Heart left ventricle (tissue), 16 donors: ENCODE measurements at regions not wholly inside any gene's neighbourhood (a gene's known extent, or its start where the extent isn't known, plus 50 kb on each side); places are given as distances from the start of the nearest gene placed in this dataset.
A peak's percentile ranks its signal among the peaks of the same experiment; 100 is the strongest.

Experiments used
- ATAC-seq, 4 donors: fragments of 200-7000 bp; cut with Tn5 transposase; one replicate each; pipeline ENCODE4 v1.9.1; 2020 to 2022; ENCODE audit warnings: moderate library complexity in 4 of 4, mild to moderate bottlenecking in 3 of 4, moderate number of reproducible peaks in 1 of 4
- DNase-seq, 5 donors: peaks; one replicate each; pipeline ENCODE4 v3.0.0-alpha.2; 2020
- H3K27ac ChIP-seq, 12 donors: fragments of 200-600 bp; sonication (generic) in 4 of 12; one replicate each; pipeline versions ENCODE4 v1.5.0 to v1.8.0; 2016 to 2022; ENCODE audit warnings: mild to moderate bottlenecking in 2 of 12
- H3K27me3 ChIP-seq, 9 donors: fragments of 200-600 bp; sonication (generic) in 2 of 9; one replicate each; pipeline versions ENCODE4 v1.5.1 to v1.8.0; 2016 to 2022; ENCODE audit warnings: mild to moderate bottlenecking in 3 of 9
- H3K36me3 ChIP-seq, 9 donors: fragments of 200-600 bp; sonication (generic) in 2 of 9; one replicate each; pipeline versions ENCODE4 v1.5.0 to v1.8.0; 2018 to 2022; ENCODE audit warnings: mild to moderate bottlenecking in 2 of 9
- H3K4me1 ChIP-seq, 12 donors: fragments of 200-600 bp; sonication (generic) in 4 of 12; one replicate each; pipeline versions ENCODE4 v1.5.0 to v1.8.0; 2016 to 2022; ENCODE audit warnings: mild to moderate bottlenecking in 3 of 12
- H3K4me3 ChIP-seq, 12 donors: fragments of 200-600 bp; sonication (generic) in 4 of 12; one replicate each; pipeline versions ENCODE4 v1.5.0 to v1.8.0; 2017 to 2022; ENCODE audit warnings: mild to moderate bottlenecking in 9 of 12, moderate library complexity in 4 of 12
- H3K9me3 ChIP-seq, 12 donors: fragments of 200-600 bp; sonication (generic) in 4 of 12; one replicate each; pipeline versions ENCODE4 v1.5.0 to v1.8.0; 2016 to 2022; ENCODE audit warnings: mild to moderate bottlenecking in 1 of 12
- POLR2A ChIP-seq, 2 donors: fragments of 450-650 bp; IDR thresholded peaks; one replicate each; pipeline ENCODE4 v1.6.1; 2017; ENCODE audit warnings: antibody characterized with exemption in 2 of 2, mild to moderate bottlenecking in 2 of 2, moderate library complexity in 2 of 2
- WGBS, 4 donors: extraction: QIAGEN DNeasy Blood & Tissue Kit in 2 of 4; methylation state at CpG; one replicate each; pipeline versions ENCODE4 v1.1.5 to v1.1.7; 2013 to 2018; 5-methylcytosine and 5-hydroxymethylcytosine counted together
- intact Hi-C, 10 donors: fragments of 100-400 bp; cut with DNase I; formaldehyde crosslinking; loops; one replicate each; pipeline versions ENCODE4 v1.11.1 to v1.14.2; 2022
- TF ChIP-seq, protein P1 (sequence below), 12 donors: fragments of 200-600 bp; sonication (generic) in 4 of 12; IDR thresholded peaks; one replicate each; pipeline versions ENCODE4 v1.5.0 to v1.8.0; 2018 to 2022; ENCODE audit warnings: antibody characterized with exemption in 12 of 12, mild to moderate bottlenecking in 5 of 12
- donor health status: ischemic (EF 13 %, LVEDD 7.1; RV severe dilation, severe dysfunction).
- donor health status: healthy with polysubstance abuse.
- donor health status: DM: no; HTN: yes; CAD: no.
- donor health status: DM: no; HTN: no; CAD: no.
- donor health status: ischemic (EF 25% LVEDD 6.9; RV normal size, moderate dysfunction).
- donor health status: ischemic (EF 25% LVEDD 5.7; RV mildly dilated, moderate dysfunction).
- donor health status: healthy.
- donor health status: DM: yes; HTN: yes; CAD: no.
- donor health status: ischemic (EF 35%, LVEDD 5.7; RV mildly dilated, moderate dysfunction).
- donor health status: nonischemic (EF 11% LVEDD 7.7; RV severe dilation, severe dysfunction).
- donor health status: DM: yes; HTN: yes; CAD: no.
- donor health status: PGD.
- donor health status: ischemic (EF 29% LVEDD 5.4; RV normal size, mild dysfunction).
- donor health status: nonischemic (EF 23%, LVEDD 6.1; RV moderate dilation, normal function).

GRCh38 chr15:39250001-39250400, 330.9 kb upstream of the THBS1 start:
- H3K27ac ChIP-seq, result no peak overlapping the region
- H3K9me3 ChIP-seq, result no peaks in the 10 kb centered on the region
- H3K36me3 ChIP-seq, result no peaks in the 10 kb centered on the region
- ATAC-seq, result no peak
- 39 to 94% (median 87%) methylated on average over 1 of the region's 1 CpG for WGBS, 4 donors
- DNase-seq, result no peak
- no peaks in the 10 kb centered on the region for H3K27me3 ChIP-seq
- H3K4me3 ChIP-seq, result no peak overlapping the region
- H3K4me1 ChIP-seq, result peaks cover 0 to 12% (median 2%) of the 10 kb centered on the region in 12 donors
- TF ChIP-seq, protein P1, sequence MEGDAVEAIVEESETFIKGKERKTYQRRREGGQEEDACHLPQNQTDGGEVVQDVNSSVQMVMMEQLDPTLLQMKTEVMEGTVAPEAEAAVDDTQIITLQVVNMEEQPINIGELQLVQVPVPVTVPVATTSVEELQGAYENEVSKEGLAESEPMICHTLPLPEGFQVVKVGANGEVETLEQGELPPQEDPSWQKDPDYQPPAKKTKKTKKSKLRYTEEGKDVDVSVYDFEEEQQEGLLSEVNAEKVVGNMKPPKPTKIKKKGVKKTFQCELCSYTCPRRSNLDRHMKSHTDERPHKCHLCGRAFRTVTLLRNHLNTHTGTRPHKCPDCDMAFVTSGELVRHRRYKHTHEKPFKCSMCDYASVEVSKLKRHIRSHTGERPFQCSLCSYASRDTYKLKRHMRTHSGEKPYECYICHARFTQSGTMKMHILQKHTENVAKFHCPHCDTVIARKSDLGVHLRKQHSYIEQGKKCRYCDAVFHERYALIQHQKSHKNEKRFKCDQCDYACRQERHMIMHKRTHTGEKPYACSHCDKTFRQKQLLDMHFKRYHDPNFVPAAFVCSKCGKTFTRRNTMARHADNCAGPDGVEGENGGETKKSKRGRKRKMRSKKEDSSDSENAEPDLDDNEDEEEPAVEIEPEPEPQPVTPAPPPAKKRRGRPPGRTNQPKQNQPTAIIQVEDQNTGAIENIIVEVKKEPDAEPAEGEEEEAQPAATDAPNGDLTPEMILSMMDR (IDR thresholded peaks at IDR 0.05), result no peak
- no peak for TF ChIP-seq POLR2A (IDR thresholded peaks at IDR 0.05)
- intact Hi-C loops, result loop anchor here in 1 of 10 donors (10.0 kb wide), 1 partner anchor 65 kb away; no protein-coding TSS in a partner anchor

DNA sequence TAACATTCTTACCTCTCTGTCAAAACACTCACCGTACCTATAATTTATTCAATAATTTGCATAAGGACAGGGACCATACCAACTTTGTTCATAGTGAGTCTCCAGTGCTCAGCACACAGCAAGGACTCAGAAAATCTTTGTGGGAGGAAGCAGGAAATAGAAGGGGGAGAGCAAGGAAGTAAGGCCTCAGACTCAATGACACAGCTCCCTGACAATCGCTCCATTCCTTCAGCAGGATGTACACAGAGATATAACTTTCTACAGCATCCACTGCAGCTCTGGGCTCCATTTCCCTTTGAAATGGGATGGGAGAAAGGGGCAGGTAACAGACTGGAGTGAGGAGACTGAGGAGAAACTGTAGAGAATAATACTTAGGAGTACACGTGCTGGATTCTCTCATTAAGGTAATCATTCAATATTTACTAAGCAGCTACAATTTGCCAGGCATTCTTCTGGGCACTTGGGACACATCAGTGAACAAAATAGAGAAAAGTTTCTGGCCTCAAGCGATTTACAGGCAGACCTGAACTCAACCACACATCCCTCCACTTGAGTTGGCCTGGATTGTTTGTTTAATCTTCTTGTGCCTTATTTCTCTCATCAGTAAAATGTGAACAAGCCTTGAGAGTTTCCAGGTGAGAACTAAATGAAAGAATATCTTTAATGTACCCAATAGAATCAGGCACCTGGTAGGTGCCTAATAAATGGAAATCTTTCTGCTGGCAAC, 330.3 kb upstream of the THBS1 start:
- Histone ChIP-seq H3K4me1 (peaks cover 0 to 12% (median 2%) of the 10 kb centered on the region in 12 donors), H3K4me3 (no peak overlapping the region), H3K27me3 (no peaks in the 10 kb centered on the region), H3K36me3 (no peaks in the 10 kb centered on the region), H3K27ac (peak overlapping the region in 1 of 12 donors; percentile 27), H3K9me3 (no peaks in the 10 kb centered on the region)
- 71 to 79% (median 76%) methylated on average over 4 of the region's 4 CpGs for WGBS, 4 donors
- no peak for ATAC-seq
- no peak for TF ChIP-seq POLR2A (IDR thresholded peaks at IDR 0.05)
- TF ChIP-seq, protein P1 (IDR thresholded peaks at IDR 0.05), result no peak
- intact Hi-C loops, result loop anchor here in 1 of 10 donors (10.0 kb wide), 1 partner anchor 66 kb away; no protein-coding TSS in a partner anchor
- DNase-seq, result no peak

GRCh38 chr15:39251413-39252133, 329.3 kb upstream of the THBS1 start:
- Histone ChIP-seq H3K27ac (peak overlapping the region in 1 of 12 donors; percentile 42), H3K4me3 (no peak overlapping the region), H3K27me3 (no peaks in the 10 kb centered on the region), H3K4me1 (peaks cover 0 to 12% (median 2%) of the 10 kb centered on the region in 12 donors), H3K9me3 (no peaks in the 10 kb centered on the region), H3K36me3 (no peaks in the 10 kb centered on the region)
- intact Hi-C loops, result loop anchor here in 1 of 10 donors (10.0 kb wide), 1 partner anchor 67 kb away; no protein-coding TSS in a partner anchor
- TF ChIP-seq POLR2A (IDR thresholded peaks at IDR 0.05), result no peak
- TF ChIP-seq, protein P1 (IDR thresholded peaks at IDR 0.05), result no peak
- DNase-seq (no peak), ATAC-seq (no peak)
- 65 to 77% (median 71%) methylated on average over 3 of the region's 3 CpGs for WGBS, 4 donors

GRCh38 chr15:39252134-39252470, 328.8 kb upstream of the THBS1 start:
- H3K36me3 ChIP-seq, result no peaks in the 10 kb centered on the region
- no peaks in the 10 kb centered on the region for H3K9me3 ChIP-seq
- ATAC-seq, result no peak
- H3K4me3 ChIP-seq, result no peak overlapping the region
- DNase-seq, result no peak
- H3K4me1 ChIP-seq, result peaks cover 0 to 12% (median 2%) of the 10 kb centered on the region in 12 donors
- H3K27me3 ChIP-seq, result no peaks in the 10 kb centered on the region
- no peak for TF ChIP-seq POLR2A (IDR thresholded peaks at IDR 0.05)
- TF ChIP-seq, protein P1 (IDR thresholded peaks at IDR 0.05), result no peak
- WGBS, 4 donors, result 63 to 71% (median 68%) methylated on average over 4 of the region's 4 CpGs
- intact Hi-C loops, result loop anchor here in 1 of 10 donors (10.0 kb wide), 1 partner anchor 67 kb away; no protein-coding TSS in a partner anchor
- peak overlapping the region in 1 of 12 donors; percentile 42 for H3K27ac ChIP-seq
